A549 (cell line): ENCODE measurements at regions not wholly inside any gene's neighbourhood (a gene's known extent, or its start where the extent isn't known, plus 50 kb on each side); places are given as distances from the start of the nearest gene placed in this dataset.

Experiments used
- CBX2 ChIP-seq: fragments of 200-600 bp; sonication (generic); IDR thresholded peaks from 2 replicates; pipeline ENCODE4 v1.6.1; 2016; ENCODE audit warnings: low read depth, mild to moderate bottlenecking, borderline replicate concordance
- CEBPB ChIP-seq, 2 experiments: fragments of >200 bp in 1 of 2; sonication (Bioruptor Twin) in 1 of 2; formaldehyde crosslinking in 1 of 2; IDR thresholded peaks; 2 replicates each; pipeline ENCODE4 v1.6.1; 2012 to 2016
- CHD2 ChIP-seq: fragments of 150-350 bp; IDR thresholded peaks from 2 replicates; pipeline ENCODE4 v1.6.1; 2014; ENCODE audit warnings: low read length; ENCODE audit not compliant: partially characterized antibody
- CTCF ChIP-seq: fragments of >200 bp; sonication (Bioruptor Twin); formaldehyde crosslinking; IDR thresholded peaks from 3 replicates; pipeline ENCODE4 v1.5.1; 2016
- HDAC2 ChIP-seq: fragments of 200-600 bp; sonication (generic); IDR thresholded peaks from 2 replicates; pipeline ENCODE4 v1.6.1; 2016
- MAX ChIP-seq: IDR thresholded peaks from 2 replicates; pipeline ENCODE4 v1.6.1; 2012
- RAD21 ChIP-seq, 2 experiments: fragments of >200 bp in 1 of 2; sonication (Bioruptor Twin) in 1 of 2; formaldehyde crosslinking in 1 of 2; IDR thresholded peaks in 1 of 2; conservative IDR thresholded peaks in 1 of 2; 2 replicates in 1 of 2; 3 replicates in 1 of 2; pipeline ENCODE4 v1.6.1; 2012 to 2018; ENCODE audit warnings: inconsistent platforms in 1 of 2

GRCh38 chr5:99305045-99305580 lies 376.3 kb upstream of the CHD1 start:
- no peak for TF ChIP-seq CTCF
- TF ChIP-seq MAX = no peak
- TF ChIP-seq CHD2 = no peak
- no peak for TF ChIP-seq RAD21 (conservative IDR thresholded peaks at IDR 0.05 in 1 of 2, IDR thresholded peaks at IDR 0.05 in 1 of 2)
- no peak for TF ChIP-seq CEBPB (IDR thresholded peaks at IDR 0.05)
- no peak for TF ChIP-seq HDAC2
- TF ChIP-seq CBX2 = no peak
